Fibroblast of lung (primary cell): ENCODE measurements at regions not wholly inside any gene's neighbourhood (a gene's known extent, or its start where the extent isn't known, plus 50 kb on each side); places are given as distances from the start of the nearest gene placed in this dataset.

ENCODE experiments used
- CTCF ChIP-seq, 2 donors: IDR thresholded peaks in 1 of 2; conservative IDR thresholded peaks in 1 of 2; 1 replicate in 1 of 2; 2 replicates in 1 of 2; pipeline ENCODE4 v1.5.1; 2011 to 2012; ENCODE audit warnings: low read length in 2 of 2, control low read depth in 1 of 2, inconsistent platforms in 1 of 2, low read depth in 1 of 2, mild to moderate bottlenecking in 1 of 2
- EZH2 ChIP-seq: IDR thresholded peaks from 2 replicates; pipeline ENCODE4 v1.5.1; 2012; ENCODE audit warnings: low read length, control low read depth, mild to moderate bottlenecking; ENCODE audit errors: missing control alignments

- TF ChIP-seq CTCF (conservative IDR thresholded peaks at IDR 0.05 in 1 of 2, IDR thresholded peaks at IDR 0.05 in 1 of 2; ENCODE audit: low read depth in 1 of 2, low read length in 2 of 2) (no peak), EZH2 (no peak)
Observed at GRCh38 chr11:27570542-27570941, 64.0 kb upstream of the LIN7C start.
